Thyroid gland (tissue), 4 donors: ENCODE measurements at regions not wholly inside any gene's neighbourhood (a gene's known extent, or its start where the extent isn't known, plus 50 kb on each side); places are given as distances from the start of the nearest gene placed in this dataset.

Source experiments
- POLR2A ChIP-seq, 2 donors: fragments of 450-650 bp; IDR thresholded peaks; one replicate each; pipeline ENCODE4 v1.6.1; 2017; ENCODE audit warnings: antibody characterized with exemption in 2 of 2, mild to moderate bottlenecking in 2 of 2, moderate library complexity in 1 of 2
- TF ChIP-seq, protein P1 (sequence below), 6 experiments: fragments of 200-600 bp in 3 of 6; fragments of 450-650 bp in 3 of 6; sonication (generic) in 3 of 6; IDR thresholded peaks; one replicate each; pipeline ENCODE4 v1.5.1; 2016 to 2019; ENCODE audit warnings: antibody characterized with exemption in 6 of 6, mild to moderate bottlenecking in 2 of 6, inconsistent platforms in 1 of 6, moderate library complexity in 1 of 6

DNA sequence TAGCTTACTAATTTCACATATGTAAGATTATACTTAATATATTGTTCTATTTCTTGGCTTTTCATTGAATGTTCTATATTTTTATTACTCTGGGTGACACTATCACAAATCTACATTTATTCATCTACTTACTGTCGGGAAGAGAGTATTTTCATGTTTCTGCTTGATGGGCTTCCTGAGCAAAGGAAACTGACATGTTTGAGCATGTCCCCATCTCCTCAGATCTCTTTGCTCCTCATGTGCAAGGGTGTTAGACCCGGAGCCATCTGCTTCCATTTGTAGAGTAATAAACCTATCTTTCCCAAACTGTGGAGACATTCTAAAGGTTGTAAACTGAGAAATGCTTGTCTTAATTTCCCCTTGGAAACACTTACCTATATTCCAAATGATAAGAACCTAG is 103.5 kb downstream of the LSMEM1 start:
- TF ChIP-seq, protein P1, sequence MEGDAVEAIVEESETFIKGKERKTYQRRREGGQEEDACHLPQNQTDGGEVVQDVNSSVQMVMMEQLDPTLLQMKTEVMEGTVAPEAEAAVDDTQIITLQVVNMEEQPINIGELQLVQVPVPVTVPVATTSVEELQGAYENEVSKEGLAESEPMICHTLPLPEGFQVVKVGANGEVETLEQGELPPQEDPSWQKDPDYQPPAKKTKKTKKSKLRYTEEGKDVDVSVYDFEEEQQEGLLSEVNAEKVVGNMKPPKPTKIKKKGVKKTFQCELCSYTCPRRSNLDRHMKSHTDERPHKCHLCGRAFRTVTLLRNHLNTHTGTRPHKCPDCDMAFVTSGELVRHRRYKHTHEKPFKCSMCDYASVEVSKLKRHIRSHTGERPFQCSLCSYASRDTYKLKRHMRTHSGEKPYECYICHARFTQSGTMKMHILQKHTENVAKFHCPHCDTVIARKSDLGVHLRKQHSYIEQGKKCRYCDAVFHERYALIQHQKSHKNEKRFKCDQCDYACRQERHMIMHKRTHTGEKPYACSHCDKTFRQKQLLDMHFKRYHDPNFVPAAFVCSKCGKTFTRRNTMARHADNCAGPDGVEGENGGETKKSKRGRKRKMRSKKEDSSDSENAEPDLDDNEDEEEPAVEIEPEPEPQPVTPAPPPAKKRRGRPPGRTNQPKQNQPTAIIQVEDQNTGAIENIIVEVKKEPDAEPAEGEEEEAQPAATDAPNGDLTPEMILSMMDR (IDR thresholded peaks at IDR 0.05): no peak
- TF ChIP-seq POLR2A (IDR thresholded peaks at IDR 0.05): no peak
